ENCODE measurements at regions not wholly inside any gene's neighbourhood (a gene's known extent, or its start where the extent isn't known, plus 50 kb on each side); places are given as distances from the start of the nearest gene placed in this dataset.
A peak's percentile ranks its signal among the peaks of the same experiment; 100 is the strongest.

GRCh38 chr9:117574099-117574498, 130.1 kb upstream of the TLR4 start:
- Mint-ChIP-seq H3K27ac (no peak overlapping the region), H3K36me3 (ENCODE audit: insufficient read depth) (no peaks in the 10 kb centered on the region), H3K4me3 (ENCODE audit: low read depth) (no peak overlapping the region), H3K4me1 (ENCODE audit: low read depth) (no peaks in the 10 kb centered on the region), H3K9me3 (ENCODE audit: low read depth) (no peaks in the 10 kb centered on the region), H3K27me3 (no peaks in the 10 kb centered on the region)
- TF ChIP-seq CTCF (IDR thresholded peaks at IDR 0.05; ENCODE audit: unreplicated experiment) = no peak
- no peak for DNase-seq (ENCODE audit: low spot score, unreplicated experiment)

DNA sequence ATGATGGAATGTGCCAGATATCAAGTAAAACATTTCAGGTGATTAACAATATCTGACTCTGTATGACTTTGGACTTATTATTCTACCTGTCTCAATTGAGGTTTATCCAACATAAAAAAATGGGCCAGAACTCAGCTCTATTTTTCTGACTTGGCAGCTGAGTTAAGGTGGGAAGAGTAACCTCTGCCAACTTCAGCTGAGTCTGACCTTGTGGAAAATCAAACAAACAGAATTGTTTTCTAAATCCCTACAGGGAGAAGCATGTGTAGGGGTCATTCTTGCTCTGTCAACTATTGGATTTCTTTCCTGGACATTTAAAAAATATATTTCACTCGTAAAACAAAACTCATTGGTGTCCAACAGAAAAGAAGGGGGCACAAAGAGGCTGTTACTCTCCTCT, 139.4 kb upstream of the TLR4 start:
- peaks cover 3% of the 10 kb centered on the region for H3K4me1 Mint-ChIP-seq (ENCODE audit: low read depth)
- no peaks in the 10 kb centered on the region for H3K36me3 Mint-ChIP-seq (ENCODE audit: insufficient read depth)
- no peak overlapping the region for H3K4me3 Mint-ChIP-seq (ENCODE audit: low read depth)

DNA sequence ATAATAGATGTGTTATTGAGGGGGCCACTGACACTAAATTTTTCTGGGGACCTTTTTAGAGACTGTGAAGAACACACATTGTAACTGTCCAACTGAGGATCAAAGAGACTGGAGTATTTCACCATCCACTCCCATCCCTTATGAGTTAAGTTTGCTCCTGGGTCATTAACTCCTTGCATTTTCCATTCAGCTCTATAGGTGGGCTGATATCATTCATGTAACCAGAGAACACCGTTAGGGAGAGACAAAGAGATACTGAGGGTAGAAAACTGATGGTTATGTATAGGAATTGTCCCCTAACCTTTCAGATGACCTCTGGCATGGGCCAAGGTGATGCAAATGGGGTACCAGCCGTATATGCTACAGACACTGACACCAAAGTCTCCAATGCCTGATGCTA, 142.4 kb upstream of the TLR4 start:
- no peak overlapping the region for H3K27ac Mint-ChIP-seq
- TF ChIP-seq CTCF (IDR thresholded peaks at IDR 0.05; ENCODE audit: unreplicated experiment) = no peak
- peaks cover 4% of the 10 kb centered on the region for H3K9me3 Mint-ChIP-seq (ENCODE audit: low read depth)
- no peaks in the 10 kb centered on the region for H3K36me3 Mint-ChIP-seq (ENCODE audit: insufficient read depth)
- no peak overlapping the region for H3K4me3 Mint-ChIP-seq (ENCODE audit: low read depth)
- H3K27me3 Mint-ChIP-seq = peaks cover 4% of the 10 kb centered on the region
- no peak for DNase-seq (ENCODE audit: low spot score, unreplicated experiment)
- H3K4me1 Mint-ChIP-seq (ENCODE audit: low read depth) = peaks cover 3% of the 10 kb centered on the region

More for the DNA sequence above, 139.4 kb upstream of the TLR4 start:
- H3K27ac Mint-ChIP-seq = no peak overlapping the region
- no peak for TF ChIP-seq CTCF (IDR thresholded peaks at IDR 0.05; ENCODE audit: unreplicated experiment)
- peaks cover 4% of the 10 kb centered on the region for H3K27me3 Mint-ChIP-seq
- peaks cover 4% of the 10 kb centered on the region for H3K9me3 Mint-ChIP-seq (ENCODE audit: low read depth)
- DNase-seq (ENCODE audit: low spot score, unreplicated experiment) = no peak

DNA sequence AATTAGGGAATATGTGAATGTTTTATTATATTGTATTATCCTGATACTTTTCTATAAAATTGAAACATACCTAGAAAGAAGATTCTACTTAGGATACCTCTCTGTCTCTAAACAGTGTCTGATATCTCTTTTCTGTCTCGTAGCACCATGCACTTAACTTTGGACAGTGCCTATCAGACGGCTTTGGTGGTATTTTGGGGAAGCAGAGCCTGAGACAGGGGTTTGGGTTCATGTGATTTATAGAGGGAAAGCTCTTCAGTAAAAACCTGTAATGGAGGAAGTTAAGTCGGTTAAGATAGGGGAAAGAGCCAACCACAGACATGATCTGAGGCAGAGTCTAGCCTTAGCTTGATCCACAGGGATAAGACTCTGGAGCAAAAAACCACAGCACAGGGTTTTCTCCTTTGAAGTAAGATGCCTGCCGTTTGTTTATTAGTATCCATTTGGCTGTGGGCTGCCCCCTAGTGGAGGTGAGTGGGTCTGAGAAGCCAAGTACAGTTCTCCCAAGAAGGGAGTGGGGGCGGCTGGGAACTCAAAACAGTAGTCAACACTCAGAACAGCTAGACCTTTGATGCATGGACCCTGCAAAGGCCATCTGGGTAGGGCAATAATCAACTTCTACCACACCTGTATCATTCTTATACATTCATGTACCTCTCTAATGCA, 141.2 kb upstream of the ASTN2 start:
- no peaks in the 10 kb centered on the region for H3K4me1 Mint-ChIP-seq (ENCODE audit: low read depth)
- H3K4me3 Mint-ChIP-seq (ENCODE audit: low read depth) = no peak overlapping the region
- peaks cover 4% of the 10 kb centered on the region for H3K9me3 Mint-ChIP-seq (ENCODE audit: low read depth)
- TF ChIP-seq CTCF (IDR thresholded peaks at IDR 0.05; ENCODE audit: unreplicated experiment) = peak; percentile 59
- H3K36me3 Mint-ChIP-seq (ENCODE audit: insufficient read depth) = no peaks in the 10 kb centered on the region
- no peak overlapping the region for H3K27ac Mint-ChIP-seq
- DNase-seq (ENCODE audit: low spot score, unreplicated experiment) = peak; percentile 31
- H3K27me3 Mint-ChIP-seq = peaks cover 3% of the 10 kb centered on the region

DNA sequence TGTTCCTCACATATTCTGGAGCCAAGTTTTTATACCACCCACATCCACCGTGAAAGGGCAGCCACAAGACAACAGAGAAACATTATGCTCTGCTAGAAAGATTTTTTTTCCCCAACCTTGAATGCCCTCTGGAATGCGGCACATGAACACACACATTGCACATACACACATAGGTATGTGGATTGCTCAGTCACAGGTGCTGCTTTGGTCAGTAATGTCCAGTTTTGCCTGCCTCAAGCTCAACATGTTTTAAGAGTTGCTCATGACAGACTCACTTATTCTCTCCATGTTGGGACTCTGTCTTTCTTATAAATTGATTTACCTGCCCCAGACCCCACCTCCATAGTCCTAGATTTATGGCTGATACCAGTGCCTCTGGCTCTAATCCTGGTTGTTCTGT, 138.0 kb upstream of the ASTN2 start:
- Mint-ChIP-seq H3K9me3 (ENCODE audit: low read depth) (no peaks in the 10 kb centered on the region), H3K4me3 (ENCODE audit: low read depth) (no peak overlapping the region), H3K4me1 (ENCODE audit: low read depth) (peaks cover 5% of the 10 kb centered on the region), H3K36me3 (ENCODE audit: insufficient read depth) (no peaks in the 10 kb centered on the region), H3K27ac (no peak overlapping the region), H3K27me3 (peaks cover 7% of the 10 kb centered on the region)
- no peak for TF ChIP-seq CTCF (IDR thresholded peaks at IDR 0.05; ENCODE audit: unreplicated experiment)
- DNase-seq (ENCODE audit: low spot score, unreplicated experiment) = no peak
